GM18909 (cell line): ENCODE measurements at regions not wholly inside any gene's neighbourhood (a gene's known extent, or its start where the extent isn't known, plus 50 kb on each side); places are given as distances from the start of the nearest gene placed in this dataset.
"Not testable (repeated sequence)": the region's sequence is repeated elsewhere in the genome, so short reads cannot be mapped to it uniquely, and the experiment has no call there.

Source experiments
- ATAC-seq: cut with Tn5 transposase; IDR thresholded peaks from one replicate; pipeline ENCODE4 v1.9.1; 2021; ENCODE audit warnings: mild to moderate bottlenecking; ENCODE audit not compliant: unreplicated experiment, poor library complexity

- no peak for ATAC-seq
Observed at GRCh38 chr16:85234310-85235204, 122.3 kb upstream of the CIBAR2 start.

DNA sequence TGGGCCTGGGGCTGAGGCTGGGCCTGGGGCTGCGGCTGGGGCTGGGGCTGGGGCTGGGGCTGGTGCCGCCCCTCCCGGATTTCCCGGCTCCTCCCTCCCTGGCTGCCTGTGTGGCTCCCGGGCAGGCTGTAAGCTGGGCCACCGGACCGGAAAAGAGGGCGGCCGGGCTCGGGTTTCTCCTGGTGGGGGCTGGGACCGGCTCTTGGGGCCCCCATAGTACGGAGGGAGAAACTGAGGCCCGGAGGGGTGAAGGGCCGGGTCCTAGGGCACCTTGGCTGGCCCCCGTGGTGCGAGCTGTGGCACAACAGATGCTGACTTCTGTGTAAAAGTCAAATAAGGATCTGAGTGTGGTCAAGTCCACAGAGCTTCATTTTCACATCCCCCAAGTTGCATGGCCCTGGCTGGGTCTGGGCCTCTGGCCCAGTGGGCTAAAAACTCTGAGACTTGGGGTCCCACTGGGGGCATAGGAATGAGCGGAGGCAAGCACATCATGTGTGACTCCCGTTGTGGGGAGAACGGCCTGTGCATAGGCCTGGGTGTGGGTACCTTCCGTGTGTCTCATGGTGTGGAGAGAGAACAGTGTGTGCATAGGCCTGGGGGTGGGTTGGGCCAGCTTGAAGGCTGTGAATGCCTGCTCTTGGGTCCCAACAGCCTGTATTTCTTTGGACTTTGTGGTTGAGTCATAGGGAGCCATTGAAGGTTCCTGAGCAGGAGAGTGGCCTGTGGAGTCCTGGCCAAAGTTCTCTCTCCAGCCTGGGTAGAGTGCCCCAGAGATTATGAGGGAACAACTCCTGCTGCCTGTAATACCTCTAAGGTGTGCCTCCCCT lies 123.9 kb upstream of the CIBAR2 start:
- ATAC-seq: no peak

GRCh38 chr16:85236818-85237150 lies 124.5 kb upstream of the CIBAR2 start:
- no peak for ATAC-seq

DNA sequence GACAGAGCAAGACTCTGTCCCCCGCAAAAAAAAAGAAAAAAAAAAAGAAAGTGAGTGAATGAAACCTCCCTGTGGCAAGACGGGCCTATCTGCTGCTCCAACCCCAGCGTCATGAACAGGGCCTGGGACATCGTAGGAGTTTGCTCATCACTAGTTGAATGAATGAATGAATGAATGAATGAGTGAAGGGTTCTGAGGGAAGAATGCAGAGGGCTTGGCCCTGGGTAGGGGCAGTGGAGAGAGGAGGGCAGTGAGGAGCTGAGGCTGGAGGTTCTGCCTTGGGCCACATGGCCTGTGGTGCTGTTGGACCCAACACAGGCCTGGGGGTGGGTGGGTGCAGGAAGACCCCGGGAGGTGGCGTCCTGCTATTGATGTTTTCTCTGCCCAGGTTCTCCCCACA lies 125.5 kb upstream of the CIBAR2 start:
- ATAC-seq: no peak

DNA sequence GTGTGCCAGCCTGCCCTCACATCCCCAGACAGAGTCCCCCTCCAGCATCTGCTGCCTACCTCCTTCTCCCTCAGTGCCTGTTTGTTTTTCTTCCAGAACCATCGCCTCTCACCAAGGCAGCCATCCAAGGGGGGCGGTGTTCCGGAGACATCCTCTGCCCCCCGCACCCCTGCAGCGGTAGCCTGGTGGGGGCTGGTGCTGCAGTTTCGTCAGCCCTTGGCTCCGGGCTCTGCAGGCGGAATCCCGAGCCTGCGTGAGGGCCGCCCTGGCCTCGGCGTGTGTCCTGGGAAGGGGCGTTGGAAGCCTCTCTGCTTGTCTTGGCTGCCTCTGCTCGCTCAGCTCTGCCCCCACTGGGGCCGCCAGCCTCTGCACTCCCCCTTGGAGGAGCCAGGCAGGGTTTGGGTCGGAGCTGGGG lies 126.0 kb upstream of the CIBAR2 start:
- no peak for ATAC-seq

GRCh38 chr16:85239239-85239638 lies 127.0 kb upstream of the CIBAR2 start:
- no peak for ATAC-seq

DNA sequence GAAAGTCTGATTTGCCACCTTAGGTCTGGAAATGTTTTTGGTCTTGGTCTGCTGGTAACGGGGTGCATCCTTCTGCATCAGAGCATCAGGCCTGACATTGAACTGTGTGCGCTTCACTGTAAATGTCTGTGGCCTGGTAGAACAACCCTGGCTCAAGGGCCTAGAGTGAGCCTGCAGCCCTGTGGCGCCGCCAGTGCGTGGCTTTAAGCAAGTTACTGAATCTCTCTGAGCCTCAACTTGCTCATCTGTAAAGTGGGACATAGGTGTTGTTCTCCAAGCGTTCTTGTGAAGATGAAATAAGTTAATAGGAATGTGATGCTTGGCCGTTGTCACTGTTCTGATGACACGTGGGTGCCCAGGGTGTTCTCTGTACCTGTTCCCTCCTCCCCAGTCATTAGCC lies 127.6 kb upstream of the CIBAR2 start:
- no peak for ATAC-seq

GRCh38 chr16:85240982-85241924 lies 129.0 kb upstream of the CIBAR2 start:
- ATAC-seq: no peak

GRCh38 chr16:85242140-85242539 lies 129.9 kb upstream of the CIBAR2 start:
- ATAC-seq: no peak

DNA sequence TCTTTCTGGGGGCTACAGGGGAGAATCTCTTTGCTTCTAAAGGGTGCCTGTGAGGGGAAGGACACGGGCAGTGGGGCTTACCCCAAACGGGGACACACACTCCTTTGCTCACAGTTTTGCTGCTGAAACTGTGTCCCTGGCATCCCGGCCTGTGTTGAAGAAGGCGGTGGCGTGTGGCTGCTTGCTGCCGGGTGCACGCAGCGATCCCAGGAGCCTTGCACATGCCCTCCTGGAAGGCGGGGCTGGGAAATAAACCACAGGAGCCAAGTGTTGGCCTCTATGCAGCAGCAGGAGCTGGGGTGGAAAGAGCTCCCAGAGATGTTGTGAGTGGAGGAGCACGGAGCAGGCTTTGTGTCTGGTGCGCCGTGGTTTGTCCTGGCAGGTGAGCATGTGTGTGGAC lies 131.0 kb upstream of the CIBAR2 start:
- no peak for ATAC-seq

- not testable (repeated sequence) for ATAC-seq
Observed at GRCh38 chr16:85244452-85244851, 132.2 kb upstream of the CIBAR2 start.

GRCh38 chr16:85245307-85246172 lies 133.3 kb upstream of the CIBAR2 start:
- ATAC-seq: no peak

DNA sequence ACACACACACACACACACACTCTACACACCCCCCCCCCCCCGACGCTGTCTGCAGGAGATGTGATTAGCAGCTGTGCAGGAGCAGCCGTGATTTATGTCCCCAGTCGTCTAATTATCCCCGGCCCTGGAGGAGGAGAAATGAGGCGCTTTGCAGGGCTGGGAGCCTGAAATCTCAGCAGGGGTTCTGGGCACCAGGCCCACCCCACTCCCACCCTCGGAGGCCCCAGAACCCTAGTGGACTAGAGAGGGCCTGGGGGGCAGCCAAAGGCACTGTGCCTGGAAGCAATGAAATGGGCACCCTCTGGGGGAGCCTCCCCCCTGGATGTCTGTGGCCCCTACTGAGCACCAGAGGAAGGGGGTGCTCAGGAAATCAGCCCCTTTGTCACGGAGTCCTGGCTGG lies 134.2 kb upstream of the CIBAR2 start:
- no peak for ATAC-seq

GRCh38 chr16:85246973-85247372 lies 134.7 kb upstream of the CIBAR2 start:
- ATAC-seq: no peak

DNA sequence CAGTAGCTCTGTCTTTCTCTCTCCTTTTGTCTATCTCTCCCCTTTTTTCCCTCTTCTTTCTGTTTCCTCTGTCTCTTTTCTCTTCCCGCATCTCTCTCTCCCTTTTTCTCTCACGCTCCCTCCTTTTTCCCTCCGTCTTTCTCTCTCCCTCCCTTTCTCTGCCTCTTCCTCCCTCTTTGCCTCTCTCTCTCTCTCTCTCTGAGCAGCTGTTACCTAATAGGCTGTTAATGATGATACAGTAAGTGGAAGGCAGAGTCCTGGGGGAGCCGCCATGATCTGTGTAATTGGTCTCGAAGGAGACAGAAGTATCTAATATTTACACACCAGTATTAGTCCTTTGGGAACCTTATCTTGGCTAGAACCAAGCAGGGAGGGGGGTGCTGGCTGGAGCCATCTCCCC lies 136.1 kb upstream of the CIBAR2 start:
- no peak for ATAC-seq

DNA sequence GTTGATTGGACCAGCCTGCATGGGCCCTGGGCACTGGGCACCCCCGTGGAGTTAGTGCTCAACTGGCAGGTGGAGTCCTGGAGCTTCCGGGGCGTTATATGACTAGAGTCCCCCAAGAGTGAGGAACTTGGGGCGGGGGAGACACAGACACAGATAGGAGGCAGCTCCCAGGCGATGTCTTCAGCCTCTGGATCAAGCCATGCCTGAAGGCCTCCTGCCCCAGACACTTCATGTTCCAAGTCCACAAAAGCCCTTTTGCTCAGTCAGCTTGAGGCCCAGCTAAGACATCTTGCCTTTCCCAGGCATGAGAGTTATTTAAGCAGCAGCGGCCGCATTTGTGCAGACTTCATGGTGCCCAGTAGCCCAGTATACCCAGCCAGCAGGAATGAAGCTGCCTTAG lies 136.6 kb upstream of the CIBAR2 start:
- no peak for ATAC-seq

DNA sequence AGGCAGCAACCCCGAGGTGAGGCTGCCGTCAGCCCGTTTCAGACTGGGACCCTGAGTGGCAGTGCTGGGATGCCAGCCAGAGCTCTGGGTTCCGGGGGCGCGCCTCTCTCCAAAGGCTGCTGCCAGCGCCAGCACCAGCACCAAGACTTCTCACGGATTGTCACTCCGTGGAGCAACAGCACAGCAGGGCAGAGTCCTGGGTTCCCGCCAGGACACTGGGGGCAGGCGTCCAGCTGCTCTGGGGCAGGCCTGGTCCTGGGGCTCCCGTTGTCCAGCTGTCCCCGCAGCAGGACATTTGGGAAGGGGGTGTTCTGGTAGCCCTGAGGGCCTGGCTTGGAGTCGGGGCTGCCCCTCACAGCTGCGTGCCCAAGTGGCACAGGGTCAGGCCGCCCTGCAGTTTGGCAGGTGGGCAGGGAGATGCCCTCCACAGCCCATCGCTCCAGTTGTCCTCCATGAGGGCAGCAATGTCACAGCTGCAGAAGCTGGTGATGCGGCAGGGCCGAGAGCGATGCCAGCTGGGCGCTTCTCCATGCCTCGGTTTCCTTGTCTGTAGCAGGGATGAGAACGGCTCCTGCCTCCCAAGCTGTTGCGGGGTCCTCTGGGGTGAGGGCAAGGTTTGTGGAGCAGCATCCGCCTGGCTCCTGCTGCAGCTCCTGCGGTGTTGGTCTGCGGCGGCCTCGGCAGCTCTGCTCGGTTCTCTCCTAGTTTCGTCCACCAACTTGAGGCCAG lies 137.3 kb upstream of the CIBAR2 start:
- no peak for ATAC-seq

GRCh38 chr16:85250147-85250463 lies 137.8 kb upstream of the CIBAR2 start:
- no peak for ATAC-seq

DNA sequence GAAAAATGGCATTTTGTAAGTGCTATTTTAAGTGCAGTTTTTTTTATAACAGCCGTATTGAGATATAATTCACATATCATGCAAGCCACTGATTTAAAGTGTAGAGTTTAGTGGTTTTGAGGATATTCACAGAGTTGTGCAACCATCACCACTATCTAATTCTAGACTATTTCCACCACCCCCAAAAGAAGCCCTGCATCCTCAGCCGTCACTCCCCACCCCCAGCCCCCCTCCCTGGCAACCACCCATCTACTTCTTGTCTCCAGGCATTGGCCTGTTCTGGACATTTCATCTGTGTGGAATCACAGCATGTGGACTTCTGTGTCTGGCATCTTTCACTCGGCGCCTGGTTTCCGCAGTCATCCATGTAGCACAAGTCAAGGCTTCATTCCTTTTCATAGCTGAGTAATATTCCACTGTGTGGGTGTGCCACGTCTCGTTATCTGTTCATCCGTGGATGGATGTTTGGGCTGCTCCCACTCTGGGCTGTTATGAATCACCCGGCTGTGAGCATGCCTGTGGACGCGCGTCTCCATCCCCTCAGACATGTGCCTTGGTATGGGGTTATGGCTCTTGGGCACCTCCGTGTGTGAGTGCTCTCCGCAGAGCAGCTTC lies 138.4 kb upstream of the CIBAR2 start:
- ATAC-seq: no peak
